H9 (cell line): ENCODE measurements at regions not wholly inside any gene's neighbourhood (a gene's known extent, or its start where the extent isn't known, plus 50 kb on each side); places are given as distances from the start of the nearest gene placed in this dataset.

Experiments used
- DNase-seq: peaks from one replicate; pipeline ENCODE4 v3.0.0-alpha.2; 2017
- H2AFZ ChIP-seq: one replicate; pipeline ENCODE4 v1.6.1; 2013; ENCODE audit warnings: mild to moderate bottlenecking, low read length, control low read depth, moderate library complexity
- H2AK5ac ChIP-seq: 2 replicates; pipeline ENCODE4 v1.6.1; 2013; ENCODE audit warnings: low read length, control low read depth, mixed read lengths; ENCODE audit not compliant: insufficient read length
- H2BK120ac ChIP-seq: one replicate; pipeline ENCODE4 v1.6.1; 2013; ENCODE audit warnings: low read depth, mild to moderate bottlenecking, low read length, control low read depth, inconsistent platforms; ENCODE audit not compliant: poor library complexity, severe bottlenecking
- H2BK12ac ChIP-seq: 2 replicates; pipeline ENCODE4 v1.6.1; 2013; ENCODE audit warnings: low read length, control low read depth, mixed read lengths, low read depth; ENCODE audit not compliant: insufficient read length
- H2BK15ac ChIP-seq: 2 replicates; pipeline ENCODE4 v1.6.1; 2013; ENCODE audit warnings: low read depth, low read length, control low read depth
- H2BK20ac ChIP-seq: one replicate; pipeline ENCODE4 v1.6.1; 2013; ENCODE audit warnings: low read depth, mild to moderate bottlenecking, low read length, control low read depth, inconsistent platforms; ENCODE audit not compliant: poor library complexity, severe bottlenecking
- H2BK5ac ChIP-seq: 2 replicates; pipeline ENCODE4 v1.6.1; 2013; ENCODE audit warnings: low read length, control low read depth, mixed read lengths; ENCODE audit not compliant: insufficient read length
- H3K14ac ChIP-seq: 2 replicates; pipeline ENCODE4 v1.6.1; 2013; ENCODE audit warnings: low read length, control low read depth; ENCODE audit not compliant: insufficient read depth
- H3K18ac ChIP-seq: 2 replicates; pipeline ENCODE4 v1.6.1; 2013; ENCODE audit warnings: low read depth, mild to moderate bottlenecking, mixed read lengths, low read length, control low read depth; ENCODE audit not compliant: insufficient read length
- H3K23ac ChIP-seq: 2 replicates; pipeline ENCODE4 v1.6.1; 2013; ENCODE audit warnings: low read length, control low read depth, mixed read lengths, low read depth; ENCODE audit not compliant: insufficient read length
- H3K23me2 ChIP-seq: 2 replicates; pipeline ENCODE4 v1.6.1; 2013; ENCODE audit warnings: low read depth, mild to moderate bottlenecking, mixed read lengths, low read length, control low read depth; ENCODE audit not compliant: insufficient read length, poor library complexity, severe bottlenecking
- H3K27ac ChIP-seq: 2 replicates; pipeline ENCODE4 v1.5.1; 2013; ENCODE audit warnings: low read length, control low read depth, mixed read lengths, low read depth; ENCODE audit not compliant: insufficient read length
- H3K27me3 ChIP-seq: 2 replicates; pipeline ENCODE4 v1.6.1; 2013; ENCODE audit warnings: low read length, control low read depth, inconsistent platforms; ENCODE audit not compliant: insufficient read depth
- H3K4ac ChIP-seq: 2 replicates; pipeline ENCODE4 v1.6.1; 2013; ENCODE audit warnings: low read depth, mild to moderate bottlenecking, control low read depth, inconsistent platforms, low read length, moderate library complexity
- H3K4me1 ChIP-seq: 2 replicates; pipeline ENCODE4 v1.6.1; 2013; ENCODE audit warnings: low read length, control low read depth, inconsistent platforms; ENCODE audit not compliant: insufficient read depth
- H3K4me2 ChIP-seq: 2 replicates; pipeline ENCODE4 v1.6.1; 2013; ENCODE audit warnings: low read length, control low read depth, mixed read lengths; ENCODE audit not compliant: insufficient read length, insufficient read depth
- H3K56ac ChIP-seq: 2 replicates; pipeline ENCODE4 v1.6.1; 2013; ENCODE audit warnings: low read depth, mild to moderate bottlenecking, mixed read lengths, low read length, control low read depth; ENCODE audit not compliant: insufficient read length
- H3K79me1 ChIP-seq: 2 replicates; pipeline ENCODE4 v1.6.1; 2013; ENCODE audit warnings: low read depth, mild to moderate bottlenecking, moderate library complexity, low read length, control low read depth, inconsistent platforms; ENCODE audit not compliant: insufficient read depth, poor library complexity, severe bottlenecking
- H3K79me2 ChIP-seq: 2 replicates; pipeline ENCODE4 v1.6.1; 2013; ENCODE audit warnings: low read length, control low read depth, inconsistent platforms; ENCODE audit not compliant: insufficient read depth
- H3K9ac ChIP-seq: 2 replicates; pipeline ENCODE4 v1.6.1; 2013; ENCODE audit warnings: low read length, control low read depth, mixed read lengths; ENCODE audit not compliant: insufficient read length; ENCODE audit errors: extremely low read depth
- H3K9me3 ChIP-seq: one replicate; pipeline ENCODE4 v1.6.1; 2013; ENCODE audit warnings: low read depth, low read length, inconsistent platforms; ENCODE audit not compliant: control insufficient read depth
- H3T11ph ChIP-seq: one replicate; pipeline ENCODE4 v1.6.1; 2013; ENCODE audit warnings: mild to moderate bottlenecking, low read length, control low read depth, inconsistent platforms
- H4K20me1 ChIP-seq: one replicate; pipeline ENCODE4 v1.6.1; 2013; ENCODE audit not compliant: control insufficient read depth, insufficient read length, insufficient read depth
- H4K5ac ChIP-seq: 2 replicates; pipeline ENCODE4 v1.6.1; 2013; ENCODE audit warnings: low read depth, mild to moderate bottlenecking, mixed read lengths, low read length, control low read depth; ENCODE audit not compliant: insufficient read length
- H4K8ac ChIP-seq: replicated peaks from 2 replicates; pipeline ENCODE4 v1.6.1; 2013; ENCODE audit warnings: low read length, control low read depth, mixed read lengths, low read depth; ENCODE audit not compliant: insufficient read length
- H4K91ac ChIP-seq: 2 replicates; pipeline ENCODE4 v1.6.1; 2013; ENCODE audit warnings: low read depth, mild to moderate bottlenecking, moderate library complexity, mixed read lengths, low read length, control low read depth; ENCODE audit not compliant: insufficient read length
- H3K27ac Mint-ChIP-seq, 3 experiments: 2 replicates in 2 of 3; 3 replicates in 1 of 3; pipeline ENCODE4 v1.8.0; 2020 to 2021; ENCODE audit warnings: mixed read lengths in 3 of 3, mild to moderate bottlenecking in 1 of 3, moderate library complexity in 1 of 3
- H3K27me3 Mint-ChIP-seq: 2 replicates; pipeline ENCODE4 v1.8.0; 2021; ENCODE audit warnings: low read depth, mild to moderate bottlenecking, moderate library complexity, mixed read lengths
- H3K36me3 Mint-ChIP-seq, 3 experiments: 2 replicates in 2 of 3; 3 replicates in 1 of 3; pipeline ENCODE4 v1.8.0; 2020 to 2021; ENCODE audit warnings: low read depth in 3 of 3, mixed read lengths in 3 of 3; ENCODE audit not compliant: insufficient read depth in 1 of 3
- H3K4me1 Mint-ChIP-seq, 2 experiments: 2 replicates each; pipeline ENCODE4 v1.8.0; 2020; ENCODE audit warnings: mixed read lengths in 2 of 2
- H3K4me3 Mint-ChIP-seq, 2 experiments: 2 replicates in 1 of 2; 3 replicates in 1 of 2; pipeline ENCODE4 v1.8.0; 2020 to 2021; ENCODE audit warnings: mild to moderate bottlenecking in 2 of 2, mixed read lengths in 2 of 2, moderate library complexity in 1 of 2
- H3K9me3 Mint-ChIP-seq, 2 experiments: 2 replicates in 1 of 2; 3 replicates in 1 of 2; pipeline ENCODE4 v1.8.0; 2020; ENCODE audit warnings: mild to moderate bottlenecking in 2 of 2, mixed read lengths in 2 of 2, moderate library complexity in 1 of 2
- WGBS: extraction: QIAGEN DNeasy Blood & Tissue Kit; methylation state at CpG from one replicate; pipeline ENCODE4 v1.1.7; 2013; ENCODE audit warnings: missing lambda C conversion rate, low lambda C conversion rate, mixed read lengths; ENCODE audit not compliant: insufficient read length; ENCODE audit errors: extremely low coverage; 5-methylcytosine and 5-hydroxymethylcytosine counted together
- TF ChIP-seq, protein P1 (sequence below): fragments of 200-600 bp; sonication (generic); conservative IDR thresholded peaks from 3 replicates; pipeline ENCODE4 v1.8.0; 2021; ENCODE audit warnings: antibody characterized with exemption, mild to moderate bottlenecking

DNA sequence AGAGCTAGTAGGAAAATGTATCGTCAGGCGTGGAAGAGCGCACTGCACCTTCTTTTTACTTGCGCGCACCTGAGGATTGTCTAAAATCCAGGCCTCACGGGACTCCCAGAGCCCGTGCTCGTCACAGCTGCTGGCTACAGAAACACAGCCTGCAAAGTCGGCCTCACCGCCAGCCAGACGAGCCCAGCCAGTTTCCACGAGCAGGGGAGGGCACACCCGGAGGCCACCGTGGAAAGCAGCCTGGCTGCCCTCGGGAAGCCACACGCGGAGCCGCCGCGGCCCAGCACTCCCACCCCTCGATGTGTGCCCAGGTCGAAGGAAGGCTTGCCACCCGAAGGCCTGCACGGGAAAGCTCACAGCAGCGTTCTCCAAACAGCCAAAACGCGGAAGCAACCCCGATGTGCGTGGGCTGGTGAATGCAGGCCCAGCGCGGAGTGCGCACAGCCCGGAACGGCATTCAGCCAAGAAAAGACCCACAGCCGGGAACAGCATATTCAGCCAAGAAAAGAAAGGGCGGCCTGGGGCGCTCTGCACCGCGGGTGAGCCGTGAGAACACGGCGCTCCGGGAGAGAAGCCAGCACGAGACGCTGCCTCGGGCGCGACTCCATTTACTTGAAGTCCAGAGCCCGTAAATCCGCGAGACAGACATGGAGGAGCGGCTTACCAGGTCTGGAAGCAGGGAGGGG, 53.9 kb upstream of the SALL3 start:
- DNase-seq = no peak
- Histone ChIP-seq H2AFZ (no peak overlapping the region), H3K14ac (no peak overlapping the region; the same call in 1 of the 2 replicates), H4K20me1 (no peaks in the 10 kb centered on the region), H4K8ac (no peak overlapping the region), H3K23ac (no peak overlapping the region), H3K27ac (no peak overlapping the region), H3K4ac (no peak overlapping the region), H3K79me2 (no peaks in the 10 kb centered on the region), H3K56ac (no peak overlapping the region), H4K91ac (no peak overlapping the region), H3K18ac (no peak overlapping the region), H2BK5ac (no peak overlapping the region), H3K9ac (no peak overlapping the region), H2BK15ac (no peak overlapping the region), H3K4me1 (no peaks in the 10 kb centered on the region), H2BK20ac (no peak overlapping the region), H2BK12ac (no peak overlapping the region), H4K5ac (no peak overlapping the region), H3K79me1 (no peaks in the 10 kb centered on the region), H3K23me2 (no peaks in the 10 kb centered on the region), H3K27me3 (no peaks in the 10 kb centered on the region), H3K9me3 (no peaks in the 10 kb centered on the region), H3T11ph (no peak overlapping the region), H3K4me2 (no peak overlapping the region), H2AK5ac (no peak overlapping the region), H2BK120ac (no peak overlapping the region)
- Mint-ChIP-seq H3K9me3 (peaks cover 0 to 2% of the 10 kb centered on the region in 2 experiments; a peak in 2 of 5 replicates), H3K36me3 (no peaks in the 10 kb centered on the region; a peak in 1 of 7 replicates), H3K4me1 (no peaks in the 10 kb centered on the region), H3K27me3 (peaks cover 8% of the 10 kb centered on the region; the same call in 1 of the 2 replicates), H3K27ac (no peak overlapping the region), H3K4me3 (no peak overlapping the region)
- WGBS = no CpG with 5 or more reads among the region's 52 CpGs
- TF ChIP-seq, protein P1, sequence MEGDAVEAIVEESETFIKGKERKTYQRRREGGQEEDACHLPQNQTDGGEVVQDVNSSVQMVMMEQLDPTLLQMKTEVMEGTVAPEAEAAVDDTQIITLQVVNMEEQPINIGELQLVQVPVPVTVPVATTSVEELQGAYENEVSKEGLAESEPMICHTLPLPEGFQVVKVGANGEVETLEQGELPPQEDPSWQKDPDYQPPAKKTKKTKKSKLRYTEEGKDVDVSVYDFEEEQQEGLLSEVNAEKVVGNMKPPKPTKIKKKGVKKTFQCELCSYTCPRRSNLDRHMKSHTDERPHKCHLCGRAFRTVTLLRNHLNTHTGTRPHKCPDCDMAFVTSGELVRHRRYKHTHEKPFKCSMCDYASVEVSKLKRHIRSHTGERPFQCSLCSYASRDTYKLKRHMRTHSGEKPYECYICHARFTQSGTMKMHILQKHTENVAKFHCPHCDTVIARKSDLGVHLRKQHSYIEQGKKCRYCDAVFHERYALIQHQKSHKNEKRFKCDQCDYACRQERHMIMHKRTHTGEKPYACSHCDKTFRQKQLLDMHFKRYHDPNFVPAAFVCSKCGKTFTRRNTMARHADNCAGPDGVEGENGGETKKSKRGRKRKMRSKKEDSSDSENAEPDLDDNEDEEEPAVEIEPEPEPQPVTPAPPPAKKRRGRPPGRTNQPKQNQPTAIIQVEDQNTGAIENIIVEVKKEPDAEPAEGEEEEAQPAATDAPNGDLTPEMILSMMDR = no peak
